ENCODE measurements at regions not wholly inside any gene's neighbourhood (a gene's known extent, or its start where the extent isn't known, plus 50 kb on each side); places are given as distances from the start of the nearest gene placed in this dataset.
"Not testable (repeated sequence)": the region's sequence is repeated elsewhere in the genome, so short reads cannot be mapped to it uniquely, and the experiment has no call there.

GRCh38 chr1:99540744-99541143 lies 105.2 kb upstream of the PALMD start:
- no peak for DNase-seq

GRCh38 chr1:99544328-99544727 lies 101.6 kb upstream of the PALMD start:
- peak; percentile 45 for DNase-seq

- no peak for DNase-seq
Observed at GRCh38 chr1:99546432-99547416, 99.2 kb upstream of the PALMD start.

- peak; percentile 35 for DNase-seq
Observed at GRCh38 chr1:99548943-99549605, 96.8 kb upstream of the PALMD start.

GRCh38 chr1:99550198-99550597 lies 95.7 kb upstream of the PALMD start:
- DNase-seq = no peak

GRCh38 chr1:99551812-99552614 lies 93.9 kb upstream of the PALMD start:
- DNase-seq = no peak

GRCh38 chr1:99553301-99553700 lies 92.6 kb upstream of the PALMD start:
- no peak for DNase-seq

GRCh38 chr1:99553819-99554218 lies 92.1 kb upstream of the PALMD start:
- not testable (repeated sequence) for DNase-seq

- DNase-seq = no peak
Observed at GRCh38 chr1:99554727-99555126, 91.2 kb upstream of the PALMD start.

GRCh38 chr1:99557546-99558202 lies 88.2 kb upstream of the PALMD start:
- no peak for DNase-seq

GRCh38 chr1:99559166-99559565 lies 86.7 kb upstream of the PALMD start:
- DNase-seq = no peak

- no peak for DNase-seq
Observed at GRCh38 chr1:99560207-99561040, 85.5 kb upstream of the PALMD start.

- no peak for DNase-seq
Observed at GRCh38 chr1:99561952-99562351, 84.0 kb upstream of the PALMD start.

- no peak for DNase-seq
Observed at GRCh38 chr1:99565606-99566289, 80.2 kb upstream of the PALMD start.

- no peak for DNase-seq
Observed at GRCh38 chr1:99566290-99567021, 79.5 kb upstream of the PALMD start.

- DNase-seq = no peak
Observed at GRCh38 chr1:99570486-99571089, 75.3 kb upstream of the PALMD start.

GRCh38 chr1:99571092-99571734 lies 74.7 kb upstream of the PALMD start:
- no peak for DNase-seq

GRCh38 chr1:99573431-99574217 lies 72.3 kb upstream of the PALMD start:
- peak; percentile 24 for DNase-seq

GRCh38 chr1:99577313-99577712 lies 68.6 kb upstream of the PALMD start:
- DNase-seq = no peak
